ENCODE measurements at regions not wholly inside any gene's neighbourhood (a gene's known extent, or its start where the extent isn't known, plus 50 kb on each side); places are given as distances from the start of the nearest gene placed in this dataset.

GRCh38 chr6:140043762-140044378 lies 669.4 kb upstream of the CITED2 start:
- Histone ChIP-seq H3K27me3 (ENCODE audit: control insufficient read depth, insufficient read depth, low read length) (no peaks in the 10 kb centered on the region), H3K36me3 (ENCODE audit: control insufficient read depth, insufficient read depth, low read length) (no peaks in the 10 kb centered on the region), H3K27ac (ENCODE audit: low read length) (no peak overlapping the region), H3K9me3 (ENCODE audit: control insufficient read depth, insufficient read depth, low read length) (no peaks in the 10 kb centered on the region), H3K4me3 (ENCODE audit: low read length) (no peak overlapping the region), H3K4me1 (ENCODE audit: control insufficient read depth, insufficient read depth, low read length) (no peaks in the 10 kb centered on the region)
- DNase-seq (ENCODE audit: low read depth, low spot score): no peak
- WGBS (ENCODE audit: insufficient coverage, insufficient read length): no CpG with 5 or more reads among the region's 2 CpGs

- no peak for DNase-seq (ENCODE audit: low read depth, low spot score)
- H3K36me3 ChIP-seq (ENCODE audit: control insufficient read depth, insufficient read depth, low read length): no peaks in the 10 kb centered on the region
- no peaks in the 10 kb centered on the region for H3K27me3 ChIP-seq (ENCODE audit: control insufficient read depth, insufficient read depth, low read length)
- no peak overlapping the region for H3K27ac ChIP-seq (ENCODE audit: low read length)
- no CpG with 5 or more reads among the region's 1 CpG for WGBS (ENCODE audit: insufficient coverage, insufficient read length)
- no peaks in the 10 kb centered on the region for H3K4me1 ChIP-seq (ENCODE audit: control insufficient read depth, insufficient read depth, low read length)
- H3K4me3 ChIP-seq (ENCODE audit: low read length): no peak overlapping the region
- H3K9me3 ChIP-seq (ENCODE audit: control insufficient read depth, insufficient read depth, low read length): no peaks in the 10 kb centered on the region
Observed at GRCh38 chr6:140043357-140043756, 668.9 kb upstream of the CITED2 start.

- H3K4me1 ChIP-seq (ENCODE audit: control insufficient read depth, insufficient read depth, low read length): no peaks in the 10 kb centered on the region
- no peak overlapping the region for H3K4me3 ChIP-seq (ENCODE audit: low read length)
- H3K27ac ChIP-seq (ENCODE audit: low read length): no peak overlapping the region
- H3K36me3 ChIP-seq (ENCODE audit: control insufficient read depth, insufficient read depth, low read length): no peaks in the 10 kb centered on the region
- H3K9me3 ChIP-seq (ENCODE audit: control insufficient read depth, insufficient read depth, low read length): no peaks in the 10 kb centered on the region
- no CpG with 5 or more reads among the region's 1 CpG for WGBS (ENCODE audit: insufficient coverage, insufficient read length)
- H3K27me3 ChIP-seq (ENCODE audit: control insufficient read depth, insufficient read depth, low read length): no peaks in the 10 kb centered on the region
- DNase-seq (ENCODE audit: low read depth, low spot score): no peak
Observed at GRCh38 chr6:140041571-140042332, 667.3 kb upstream of the CITED2 start.

- Histone ChIP-seq H3K9me3 (ENCODE audit: control insufficient read depth, insufficient read depth, low read length) (no peaks in the 10 kb centered on the region), H3K36me3 (ENCODE audit: control insufficient read depth, insufficient read depth, low read length) (no peaks in the 10 kb centered on the region), H3K4me3 (ENCODE audit: low read length) (no peak overlapping the region), H3K27me3 (ENCODE audit: control insufficient read depth, insufficient read depth, low read length) (no peaks in the 10 kb centered on the region), H3K27ac (ENCODE audit: low read length) (no peak overlapping the region), H3K4me1 (ENCODE audit: control insufficient read depth, insufficient read depth, low read length) (no peaks in the 10 kb centered on the region)
- DNase-seq (ENCODE audit: low read depth, low spot score): no peak
Observed at GRCh38 chr6:140041056-140041455, 666.6 kb upstream of the CITED2 start.

GRCh38 chr6:140040396-140040795 lies 665.9 kb upstream of the CITED2 start:
- no peaks in the 10 kb centered on the region for H3K9me3 ChIP-seq (ENCODE audit: control insufficient read depth, insufficient read depth, low read length)
- DNase-seq (ENCODE audit: low read depth, low spot score): no peak
- no peak overlapping the region for H3K27ac ChIP-seq (ENCODE audit: low read length)
- no peaks in the 10 kb centered on the region for H3K27me3 ChIP-seq (ENCODE audit: control insufficient read depth, insufficient read depth, low read length)
- H3K4me3 ChIP-seq (ENCODE audit: low read length): no peak overlapping the region
- H3K36me3 ChIP-seq (ENCODE audit: control insufficient read depth, insufficient read depth, low read length): no peaks in the 10 kb centered on the region
- no CpG with 5 or more reads among the region's 1 CpG for WGBS (ENCODE audit: insufficient coverage, insufficient read length)
- H3K4me1 ChIP-seq (ENCODE audit: control insufficient read depth, insufficient read depth, low read length): no peaks in the 10 kb centered on the region

- no peaks in the 10 kb centered on the region for H3K36me3 ChIP-seq (ENCODE audit: control insufficient read depth, insufficient read depth, low read length)
- WGBS (ENCODE audit: insufficient coverage, insufficient read length): no CpG with 5 or more reads among the region's 2 CpGs
- no peaks in the 10 kb centered on the region for H3K27me3 ChIP-seq (ENCODE audit: control insufficient read depth, insufficient read depth, low read length)
- H3K9me3 ChIP-seq (ENCODE audit: control insufficient read depth, insufficient read depth, low read length): no peaks in the 10 kb centered on the region
- H3K4me3 ChIP-seq (ENCODE audit: low read length): no peak overlapping the region
- H3K27ac ChIP-seq (ENCODE audit: low read length): no peak overlapping the region
- DNase-seq (ENCODE audit: low read depth, low spot score): no peak
- no peaks in the 10 kb centered on the region for H3K4me1 ChIP-seq (ENCODE audit: control insufficient read depth, insufficient read depth, low read length)
Observed at GRCh38 chr6:140039364-140039763, 664.9 kb upstream of the CITED2 start.

GRCh38 chr6:140036196-140036595 lies 661.7 kb upstream of the CITED2 start:
- Histone ChIP-seq H3K27me3 (ENCODE audit: control insufficient read depth, insufficient read depth, low read length) (no peaks in the 10 kb centered on the region), H3K9me3 (ENCODE audit: control insufficient read depth, insufficient read depth, low read length) (no peaks in the 10 kb centered on the region), H3K4me1 (ENCODE audit: control insufficient read depth, insufficient read depth, low read length) (no peaks in the 10 kb centered on the region), H3K36me3 (ENCODE audit: control insufficient read depth, insufficient read depth, low read length) (no peaks in the 10 kb centered on the region), H3K4me3 (ENCODE audit: low read length) (no peak overlapping the region), H3K27ac (ENCODE audit: low read length) (no peak overlapping the region)
- no peak for DNase-seq (ENCODE audit: low read depth, low spot score)
- no CpG with 5 or more reads among the region's 3 CpGs for WGBS (ENCODE audit: insufficient coverage, insufficient read length)

- H3K4me3 ChIP-seq (ENCODE audit: low read length): no peak overlapping the region
- no peaks in the 10 kb centered on the region for H3K9me3 ChIP-seq (ENCODE audit: control insufficient read depth, insufficient read depth, low read length)
- H3K27me3 ChIP-seq (ENCODE audit: control insufficient read depth, insufficient read depth, low read length): no peaks in the 10 kb centered on the region
- no peaks in the 10 kb centered on the region for H3K4me1 ChIP-seq (ENCODE audit: control insufficient read depth, insufficient read depth, low read length)
- WGBS (ENCODE audit: insufficient coverage, insufficient read length): no CpG with 5 or more reads among the region's 2 CpGs
- H3K27ac ChIP-seq (ENCODE audit: low read length): no peak overlapping the region
- H3K36me3 ChIP-seq (ENCODE audit: control insufficient read depth, insufficient read depth, low read length): no peaks in the 10 kb centered on the region
- no peak for DNase-seq (ENCODE audit: low read depth, low spot score)
Observed at GRCh38 chr6:140032189-140032588, 657.7 kb upstream of the CITED2 start.

- no peaks in the 10 kb centered on the region for H3K27me3 ChIP-seq (ENCODE audit: control insufficient read depth, insufficient read depth, low read length)
- no peaks in the 10 kb centered on the region for H3K9me3 ChIP-seq (ENCODE audit: control insufficient read depth, insufficient read depth, low read length)
- no peak for DNase-seq (ENCODE audit: low read depth, low spot score)
- no peak overlapping the region for H3K4me3 ChIP-seq (ENCODE audit: low read length)
- H3K36me3 ChIP-seq (ENCODE audit: control insufficient read depth, insufficient read depth, low read length): no peaks in the 10 kb centered on the region
- no peaks in the 10 kb centered on the region for H3K4me1 ChIP-seq (ENCODE audit: control insufficient read depth, insufficient read depth, low read length)
- WGBS (ENCODE audit: insufficient coverage, insufficient read length): no CpG with 5 or more reads among the region's 3 CpGs
- no peak overlapping the region for H3K27ac ChIP-seq (ENCODE audit: low read length)
Observed at GRCh38 chr6:140029551-140029950, 655.1 kb upstream of the CITED2 start.

GRCh38 chr6:140027219-140027618 lies 652.8 kb upstream of the CITED2 start:
- no peaks in the 10 kb centered on the region for H3K4me1 ChIP-seq (ENCODE audit: control insufficient read depth, insufficient read depth, low read length)
- H3K4me3 ChIP-seq (ENCODE audit: low read length): no peak overlapping the region
- no peak overlapping the region for H3K27ac ChIP-seq (ENCODE audit: low read length)
- no peaks in the 10 kb centered on the region for H3K27me3 ChIP-seq (ENCODE audit: control insufficient read depth, insufficient read depth, low read length)
- no CpG with 5 or more reads among the region's 2 CpGs for WGBS (ENCODE audit: insufficient coverage, insufficient read length)
- H3K36me3 ChIP-seq (ENCODE audit: control insufficient read depth, insufficient read depth, low read length): no peaks in the 10 kb centered on the region
- no peaks in the 10 kb centered on the region for H3K9me3 ChIP-seq (ENCODE audit: control insufficient read depth, insufficient read depth, low read length)
- no peak for DNase-seq (ENCODE audit: low read depth, low spot score)

GRCh38 chr6:140026546-140026945 lies 652.1 kb upstream of the CITED2 start:
- no peaks in the 10 kb centered on the region for H3K4me1 ChIP-seq (ENCODE audit: control insufficient read depth, insufficient read depth, low read length)
- no peak for DNase-seq (ENCODE audit: low read depth, low spot score)
- no peak overlapping the region for H3K27ac ChIP-seq (ENCODE audit: low read length)
- no peak overlapping the region for H3K4me3 ChIP-seq (ENCODE audit: low read length)
- no peaks in the 10 kb centered on the region for H3K36me3 ChIP-seq (ENCODE audit: control insufficient read depth, insufficient read depth, low read length)
- no peaks in the 10 kb centered on the region for H3K27me3 ChIP-seq (ENCODE audit: control insufficient read depth, insufficient read depth, low read length)
- no peaks in the 10 kb centered on the region for H3K9me3 ChIP-seq (ENCODE audit: control insufficient read depth, insufficient read depth, low read length)

Measured in iPS DF 6.9 (cell line).